GM12878 (cell line): ENCODE measurements at regions not wholly inside any gene's neighbourhood (a gene's known extent, or its start where the extent isn't known, plus 50 kb on each side); places are given as distances from the start of the nearest gene placed in this dataset.

Experiments
- ATAC-seq: fragments of 200-7000 bp; cut with Tn5 transposase; 3 replicates; pipeline ENCODE4 v1.9.1; 2020; ENCODE audit warnings: mild to moderate bottlenecking, moderate library complexity
- BruUV-seq: library from RNA; stranded (reverse); fragments of 400-500 nt; replicated peaks from 2 replicates; lab custom pipeline; 2021; lab: Mats Ljungman, UMichigan
- CTCF ChIA-PET: fragments of 300-600 bp; sonication (Branson Sonifier 250); formaldehyde crosslinking; extraction: SDS; loops from one replicate; lab custom pipeline; 2021; ENCODE audit warnings: inconsistent platforms; lab: Yijun Ruan, JAX
- POLR2A ChIA-PET: fragments of 350-600 bp; formaldehyde crosslinking; extraction: SDS; loops from one replicate; lab custom pipeline; 2021; ENCODE audit warnings: inconsistent platforms; lab: Charles Lee
- RAD21 ChIA-PET: fragments of 300-600 bp; sonication (Branson Sonifier 250); formaldehyde crosslinking; loops from one replicate; lab custom pipeline; 2023; ENCODE audit warnings: antibody characterized with exemption; ENCODE audit not compliant: unreplicated experiment; lab: Charles Lee
- SMC1A ChIA-PET: fragments of 300-600 bp; sonication (Branson Sonifier 250); formaldehyde crosslinking; loops from one replicate; lab custom pipeline; 2023; ENCODE audit not compliant: unreplicated experiment, uncharacterized antibody; lab: Charles Lee
- DNase-seq: peaks from one replicate; pipeline ENCODE4 v3.0.0-alpha.2; 2011; ENCODE audit warnings: low read depth, low spot score
- FAIRE-seq: peaks from 3 replicates; lab custom pipeline; 2011; peaks lifted over from hg19 to GRCh38; lab: Jason Lieb, UNC
- H2AFZ ChIP-seq: 2 replicates; pipeline ENCODE4 v1.6.0; 2011; ENCODE audit warnings: low read depth, low read length, control low read depth; ENCODE audit not compliant: control insufficient read depth
- H3K27ac ChIP-seq: 2 replicates; pipeline ENCODE4 v1.5.1; 2011; ENCODE audit warnings: control low read depth; ENCODE audit not compliant: control insufficient read depth, insufficient read depth
- H3K27me3 ChIP-seq, 2 experiments: replicated peaks in 1 of 2; 2 replicates each; pipeline versions ENCODE4 v1.6.0 to v1.6.1; 2011; ENCODE audit warnings: low read length in 1 of 2; ENCODE audit not compliant: control insufficient read depth in 2 of 2, insufficient read depth in 2 of 2
- H3K36me3 ChIP-seq, 2 experiments: 2 replicates each; pipeline ENCODE4 v1.5.1; 2011; ENCODE audit warnings: low read length in 1 of 2; ENCODE audit not compliant: control insufficient read depth in 2 of 2, insufficient read depth in 2 of 2
- H3K4me1 ChIP-seq: 2 replicates; pipeline ENCODE4 v1.6.1; 2011; ENCODE audit warnings: mild to moderate bottlenecking, low read length, moderate library complexity, mixed read lengths; ENCODE audit not compliant: control insufficient read depth, insufficient read depth
- H3K4me2 ChIP-seq: 2 replicates; pipeline ENCODE4 v1.6.0; 2011; ENCODE audit warnings: control low read depth; ENCODE audit not compliant: control insufficient read depth, insufficient read depth
- H3K4me3 ChIP-seq: fragments of 200-600 bp; sonication (generic); 2 replicates; pipeline ENCODE4 v1.5.1; 2016
- H3K79me2 ChIP-seq: 2 replicates; pipeline ENCODE4 v1.6.0; 2011; ENCODE audit warnings: low read length; ENCODE audit not compliant: control insufficient read depth, insufficient read depth
- H3K9ac ChIP-seq: 2 replicates; pipeline ENCODE4 v1.8.0; 2011; ENCODE audit warnings: low read length, control low read depth, mixed read lengths; ENCODE audit not compliant: control insufficient read depth, insufficient read depth
- H3K9me3 ChIP-seq: replicated peaks from 3 replicates; pipeline ENCODE4 v1.5.1; 2011; ENCODE audit warnings: mild to moderate bottlenecking, low read length; ENCODE audit not compliant: control insufficient read depth, insufficient read depth
- H4K20me1 ChIP-seq: 2 replicates; pipeline ENCODE4 v1.6.0; 2011; ENCODE audit not compliant: control insufficient read depth, insufficient read depth
- ATF2 ChIP-seq: IDR thresholded peaks from 2 replicates; pipeline ENCODE4 v1.6.1; 2012; ENCODE audit warnings: low read length, inconsistent platforms
- BHLHE40 ChIP-seq, 2 experiments: fragments of 450-650 bp in 1 of 2; IDR thresholded peaks; 2 replicates each; pipeline ENCODE4 v1.6.1; 2011 to 2017; ENCODE audit warnings: low read depth in 2 of 2, borderline replicate concordance in 1 of 2, improper control_type of control experiment in 1 of 2, low read length in 1 of 2, mild to moderate bottlenecking in 1 of 2
- CREM ChIP-seq: IDR thresholded peaks from 2 replicates; pipeline ENCODE4 v1.6.1; 2014; ENCODE audit warnings: antibody characterized with exemption, low read depth
- ETV6 ChIP-seq, 2 experiments: fragments of 450-650 bp in 1 of 2; IDR thresholded peaks in 1 of 2; conservative IDR thresholded peaks in 1 of 2; 2 replicates each; pipeline ENCODE4 v1.6.1; 2014; ENCODE audit warnings: antibody characterized with exemption in 1 of 2, borderline replicate concordance in 1 of 2, low read depth in 1 of 2, mild to moderate bottlenecking in 1 of 2, moderate library complexity in 1 of 2
- FOXM1 ChIP-seq: IDR thresholded peaks from 2 replicates; pipeline ENCODE4 v1.6.1; 2012; ENCODE audit warnings: low read depth, mild to moderate bottlenecking, inconsistent platforms, low read length, moderate library complexity
- JUNB ChIP-seq: IDR thresholded peaks from 2 replicates; pipeline ENCODE4 v1.6.1; 2016; ENCODE audit warnings: antibody characterized with exemption, mild to moderate bottlenecking
- MEF2A ChIP-seq: IDR thresholded peaks from 2 replicates; pipeline ENCODE4 v1.6.1; 2011; ENCODE audit warnings: low read depth, mild to moderate bottlenecking, low read length, moderate library complexity; ENCODE audit not compliant: insufficient read depth
- MTA3 ChIP-seq: IDR thresholded peaks from 2 replicates; pipeline ENCODE4 v1.6.1; 2012; ENCODE audit warnings: low read length, inconsistent platforms, borderline replicate concordance
- NFIC ChIP-seq: IDR thresholded peaks from 2 replicates; pipeline ENCODE4 v1.6.1; 2012; ENCODE audit warnings: low read depth, mild to moderate bottlenecking, inconsistent platforms, low read length, moderate library complexity
- POLR2A ChIP-seq: IDR thresholded peaks from 2 replicates; pipeline ENCODE4 v1.6.1; 2011; ENCODE audit warnings: low read depth, mild to moderate bottlenecking, low read length
- RB1 ChIP-seq: fragments of 450-650 bp; formaldehyde crosslinking; IDR thresholded peaks from 2 replicates; pipeline ENCODE4 v1.6.1; 2017; ENCODE audit warnings: mild to moderate bottlenecking, borderline replicate concordance
- RUNX3 ChIP-seq: IDR thresholded peaks from 2 replicates; pipeline ENCODE4 v1.6.1; 2012; ENCODE audit warnings: low read length, inconsistent platforms
- SREBF2 ChIP-seq: IDR thresholded peaks from 2 replicates; pipeline ENCODE4 v1.6.1; 2012; ENCODE audit warnings: mild to moderate bottlenecking, low read length
- ZBED1 ChIP-seq: IDR thresholded peaks from 2 replicates; pipeline ENCODE4 v1.6.1; 2016; ENCODE audit warnings: borderline replicate concordance
- WGBS: methylation state at CpG from one replicate; pipeline ENCODE4 v1.1.6; 2016; ENCODE audit warnings: low lambda C conversion rate; ENCODE audit not compliant: insufficient replicate concordance, insufficient coverage; ENCODE audit errors: missing lambda C conversion rate; 5-methylcytosine and 5-hydroxymethylcytosine counted together
- in situ Hi-C: fragments of 300-500 bp; cut with MboI; formaldehyde crosslinking; loops from 9 replicates; pipeline ENCODE4 v1.14.3; 2018; ENCODE audit warnings: mixed read lengths
- intact Hi-C: fragments of 100-400 bp; cut with micrococcal nuclease; formaldehyde crosslinking; loops from one replicate; pipeline ENCODE4 v1.14.2; 2022; ENCODE audit not compliant: unreplicated experiment
- TF ChIP-seq, protein P1 (sequence below): IDR thresholded peaks from 2 replicates; pipeline ENCODE4 v1.6.1; 2011; ENCODE audit warnings: borderline replicate concordance, low read depth, mild to moderate bottlenecking, moderate library complexity, low read length; ENCODE audit not compliant: insufficient read depth, poor library complexity, severe bottlenecking

- SMC1A ChIA-PET = no interaction called here
- no peak for DNase-seq
These were observed 78.7 kb upstream of the SLC1A4 start for GRCh38 chr2:64910523-64910922.

DNA sequence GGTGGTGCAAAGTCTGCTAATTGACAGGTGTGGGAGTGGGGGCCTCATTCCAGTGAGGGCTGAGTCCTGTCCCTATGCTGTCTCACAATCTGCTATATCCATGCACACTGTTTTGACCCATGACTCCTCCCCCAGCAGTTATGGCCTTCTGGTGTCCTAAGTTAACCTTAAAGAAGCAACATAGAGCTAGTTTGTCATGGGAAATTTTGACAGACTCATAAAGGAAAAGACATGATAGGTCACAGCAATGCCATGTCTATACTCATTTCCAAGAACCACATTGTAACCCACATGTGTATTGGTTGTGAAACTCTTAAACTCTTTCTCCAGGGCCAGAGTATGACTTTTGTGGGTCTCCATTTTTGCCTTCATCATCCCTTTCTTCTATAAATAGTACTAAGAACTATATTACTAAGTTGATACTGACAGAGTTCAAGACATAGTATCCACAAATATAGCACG, 78.2 kb upstream of the SLC1A4 start:
- no peak; the same call in 2 of the 3 replicates for ATAC-seq
- Histone ChIP-seq H3K36me3 (peaks cover 0 to 1% of the 10 kb centered on the region in 2 experiments; a peak in 1 of 4 replicates), H3K9me3 (no peaks in the 10 kb centered on the region; the same call in 2 of the 3 replicates), H3K27ac (no peak overlapping the region), H4K20me1 (no peaks in the 10 kb centered on the region), H3K4me2 (no peak overlapping the region), H3K4me3 (no peak overlapping the region), H3K4me1 (peaks cover 38% of the 10 kb centered on the region), H3K79me2 (peaks cover 44% of the 10 kb centered on the region), H3K9ac (no peak overlapping the region), H2AFZ (no peak overlapping the region), H3K27me3 (no peaks in the 10 kb centered on the region)
- ChIA-PET POLR2A (no interaction called here), CTCF (no interaction called here), SMC1A (interaction anchor here (0.6 to 5.9 kb wide), 2 partner anchors 12 to 143 kb away, joined by 4 to 36 read pairs; partner anchors contain the start of gene CEP68), RAD21 (no interaction called here)
- BruUV-seq = no TSS peak
- intact Hi-C loops = loop anchor here (10.0 kb wide), 1 partner anchor 314 kb away; the partner anchor contains the start of gene ACTR2
- in situ Hi-C loops = loop anchor here (25.0 kb wide), 1 partner anchor 651 kb away; no protein-coding TSS in a partner anchor
- 38% methylated on average over 1 of the region's 1 CpG for WGBS
- FAIRE-seq = no peak
- DNase-seq = no peak
- peak; percentile 67 for TF ChIP-seq MEF2A
- TF ChIP-seq ZBED1 = peak; percentile 75; the same call in 1 of the 2 replicates
- TF ChIP-seq NFIC = peak; percentile 71; the same call in 1 of the 2 replicates
- peak; percentile 67; the same call in 1 of the 2 replicates for TF ChIP-seq MTA3
- TF ChIP-seq, protein P1, sequence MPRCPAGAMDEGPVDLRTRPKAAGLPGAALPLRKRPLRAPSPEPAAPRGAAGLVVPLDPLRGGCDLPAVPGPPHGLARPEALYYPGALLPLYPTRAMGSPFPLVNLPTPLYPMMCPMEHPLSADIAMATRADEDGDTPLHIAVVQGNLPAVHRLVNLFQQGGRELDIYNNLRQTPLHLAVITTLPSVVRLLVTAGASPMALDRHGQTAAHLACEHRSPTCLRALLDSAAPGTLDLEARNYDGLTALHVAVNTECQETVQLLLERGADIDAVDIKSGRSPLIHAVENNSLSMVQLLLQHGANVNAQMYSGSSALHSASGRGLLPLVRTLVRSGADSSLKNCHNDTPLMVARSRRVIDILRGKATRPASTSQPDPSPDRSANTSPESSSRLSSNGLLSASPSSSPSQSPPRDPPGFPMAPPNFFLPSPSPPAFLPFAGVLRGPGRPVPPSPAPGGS = peak; percentile 72
- TF ChIP-seq CREM = peak; percentile 23; the same call in 1 of the 2 replicates
- peak; percentile 81 for TF ChIP-seq RUNX3
- TF ChIP-seq ATF2 = peak; percentile 68; the same call in 1 of the 2 replicates
- TF ChIP-seq BHLHE40 (IDR thresholded peaks at IDR 0.05; ENCODE audit: borderline replicate concordance in 1 of 2, low read depth in 2 of 2, low read length in 1 of 2) = no peak
- TF ChIP-seq JUNB = peak; percentile 52
- no peak for TF ChIP-seq RB1
- peak in 1 of 2 experiments; percentile 42; a peak in 1 of 4 replicates for TF ChIP-seq ETV6 (conservative IDR thresholded peaks at IDR 0.05 in 1 of 2, IDR thresholded peaks at IDR 0.05 in 1 of 2; ENCODE audit: borderline replicate concordance in 1 of 2, low read depth in 1 of 2)
- peak; percentile 52; the same call in 1 of the 2 replicates for TF ChIP-seq FOXM1

More at GRCh38 chr2:64910523-64910922, 78.7 kb upstream of the SLC1A4 start:
- no peak overlapping the region for H3K4me3 ChIP-seq
- H3K79me2 ChIP-seq = peaks cover 41% of the 10 kb centered on the region
- H3K4me1 ChIP-seq = peaks cover 35% of the 10 kb centered on the region
- H3K9ac ChIP-seq = no peak overlapping the region
- no peak overlapping the region for H3K27ac ChIP-seq
- H4K20me1 ChIP-seq = no peaks in the 10 kb centered on the region
- no TSS peak for BruUV-seq
- FAIRE-seq (no peak), ATAC-seq (no peak)
- no peaks in the 10 kb centered on the region; the same call in 2 of the 3 replicates for H3K9me3 ChIP-seq
- H3K4me2 ChIP-seq = no peak overlapping the region
- in situ Hi-C loops (loop anchor here (25.0 kb wide), 1 partner anchor 652 kb away; no protein-coding TSS in a partner anchor), intact Hi-C loops (loop anchor here (10.0 kb wide), 1 partner anchor 314 kb away; the partner anchor contains the start of gene ACTR2)
- ChIA-PET POLR2A (no interaction called here), RAD21 (no interaction called here), CTCF (no interaction called here)
- WGBS = 99% methylated on average over 4 of the region's 4 CpGs
- H3K36me3 ChIP-seq = peaks cover 0 to 1% of the 10 kb centered on the region in 2 experiments; a peak in 1 of 4 replicates
- no peak overlapping the region for H2AFZ ChIP-seq
- no peaks in the 10 kb centered on the region for H3K27me3 ChIP-seq
- TF ChIP-seq SREBF2 (no peak), POLR2A (0 out of 2 replicates have a peak, but pooled peaks have one; percentile 2)
